ENCODE measurements at regions not wholly inside any gene's neighbourhood (a gene's known extent, or its start where the extent isn't known, plus 50 kb on each side); places are given as distances from the start of the nearest gene placed in this dataset.
"Not testable (repeated sequence)": the region's sequence is repeated elsewhere in the genome, so short reads cannot be mapped to it uniquely, and the experiment has no call there.

DNA sequence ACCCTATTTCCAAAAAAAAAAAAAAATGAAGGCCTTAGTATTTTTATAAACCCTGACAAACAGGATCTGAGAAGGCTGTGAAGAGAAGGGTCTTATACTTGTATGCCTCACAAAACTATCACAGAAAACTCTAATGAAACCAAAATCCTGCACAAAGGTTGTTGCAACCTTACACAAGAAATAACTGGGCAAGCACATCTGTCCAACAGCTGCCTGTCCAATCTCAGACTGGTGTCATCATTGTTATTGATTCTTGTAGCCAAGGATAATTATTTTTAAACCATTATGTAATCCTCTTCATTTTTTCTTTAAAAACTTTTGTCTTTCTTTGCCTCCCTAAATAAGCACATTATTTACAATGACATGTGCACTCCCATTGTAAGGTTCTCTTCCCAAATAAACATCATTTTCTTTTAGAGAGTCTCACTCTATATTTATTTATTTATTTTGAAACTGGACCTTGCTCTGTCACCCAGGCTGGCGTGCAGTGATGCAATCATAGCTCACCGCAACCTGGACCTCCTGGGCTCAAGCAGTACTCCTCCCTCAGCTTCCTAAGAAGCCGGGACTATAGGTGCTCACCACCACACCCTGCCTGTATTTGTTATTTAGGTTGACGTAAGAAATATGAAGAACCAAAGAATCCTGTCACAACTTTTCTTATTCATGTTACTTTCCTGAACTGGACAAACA, 697.1 kb downstream of the DOK5 start:
- DNase-seq = no peak

GRCh38 chr20:55166063-55166462, 690.7 kb downstream of the DOK5 start:
- DNase-seq = no peak

- DNase-seq = no peak
Observed at GRCh38 chr20:55160996-55161395, 685.6 kb downstream of the DOK5 start.

DNA sequence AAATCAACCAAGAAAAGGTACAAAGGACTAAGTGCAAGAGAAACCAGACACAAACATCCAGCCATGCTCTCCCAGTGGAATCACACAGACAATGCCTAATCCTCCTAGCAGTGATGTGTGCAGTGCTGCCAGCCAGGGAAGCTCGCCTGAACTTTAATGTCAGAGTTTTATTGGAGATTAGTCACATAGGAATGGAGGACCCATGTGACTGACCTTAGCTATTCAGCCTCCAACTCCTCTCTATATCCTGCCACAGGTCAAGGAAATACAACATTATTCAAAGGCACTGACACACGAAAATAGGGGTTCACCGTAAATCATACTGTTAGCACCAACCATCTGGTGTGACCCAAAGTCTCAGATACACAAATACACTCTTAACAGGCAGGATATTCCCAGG, 684.6 kb downstream of the DOK5 start:
- DNase-seq = no peak

DNA sequence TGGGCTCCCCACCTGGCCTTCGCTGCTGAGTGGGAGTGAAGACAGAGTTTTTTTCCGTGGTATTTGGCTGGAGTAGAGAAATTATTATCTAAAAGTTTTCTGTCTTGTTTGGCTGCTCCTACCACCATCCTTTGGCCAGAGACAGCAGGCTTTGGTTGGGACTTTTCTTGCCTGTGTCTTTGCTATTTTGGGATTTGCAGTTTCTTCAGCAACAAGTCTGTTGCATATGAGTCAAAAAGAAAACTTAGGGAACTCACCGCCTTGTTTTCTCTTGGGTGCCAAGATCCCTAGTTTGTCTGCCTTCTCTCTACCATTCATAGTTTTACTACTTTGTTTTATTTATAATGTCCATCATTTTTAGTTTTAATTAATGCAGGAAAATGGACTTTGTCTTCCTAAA, 683.8 kb downstream of the DOK5 start:
- no peak for DNase-seq

DNA sequence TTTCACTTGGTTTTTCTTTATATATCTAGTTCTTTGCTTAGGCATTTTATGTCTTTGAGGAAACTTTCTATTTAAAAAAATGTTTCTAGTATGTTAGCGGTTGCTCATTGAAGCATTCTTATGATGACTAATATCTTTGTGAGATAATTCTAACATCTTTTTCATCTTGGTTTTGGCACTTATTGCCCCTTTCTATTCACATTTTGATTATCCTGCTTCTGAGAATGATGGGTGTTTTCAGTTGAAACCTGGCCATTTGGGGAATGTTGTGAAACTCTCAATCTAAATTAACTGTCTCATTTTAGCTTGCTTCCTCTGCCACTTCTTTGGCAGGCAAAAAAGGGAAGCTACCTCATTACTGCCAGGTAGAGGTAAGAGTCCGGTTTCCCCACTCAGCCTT, 683.1 kb downstream of the DOK5 start:
- no peak for DNase-seq

DNA sequence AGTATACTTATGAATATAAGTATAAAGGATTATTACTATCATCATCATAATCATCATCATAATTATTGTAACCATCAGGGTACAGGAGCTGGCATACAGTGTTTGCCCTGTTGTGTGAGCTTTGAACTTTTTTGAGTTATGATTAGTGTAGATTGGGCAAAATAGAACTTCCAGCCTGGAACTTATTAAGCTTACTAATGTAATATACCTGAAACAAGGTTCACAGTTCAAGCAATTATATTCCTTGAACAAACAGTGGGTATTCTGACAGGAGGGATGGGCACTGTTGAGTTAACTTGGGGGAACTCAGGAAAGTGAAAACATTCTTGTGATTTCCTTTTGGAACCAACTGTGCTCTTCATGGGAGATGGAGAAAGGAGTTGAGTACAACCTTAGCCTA, 680.0 kb downstream of the DOK5 start:
- DNase-seq = no peak

DNA sequence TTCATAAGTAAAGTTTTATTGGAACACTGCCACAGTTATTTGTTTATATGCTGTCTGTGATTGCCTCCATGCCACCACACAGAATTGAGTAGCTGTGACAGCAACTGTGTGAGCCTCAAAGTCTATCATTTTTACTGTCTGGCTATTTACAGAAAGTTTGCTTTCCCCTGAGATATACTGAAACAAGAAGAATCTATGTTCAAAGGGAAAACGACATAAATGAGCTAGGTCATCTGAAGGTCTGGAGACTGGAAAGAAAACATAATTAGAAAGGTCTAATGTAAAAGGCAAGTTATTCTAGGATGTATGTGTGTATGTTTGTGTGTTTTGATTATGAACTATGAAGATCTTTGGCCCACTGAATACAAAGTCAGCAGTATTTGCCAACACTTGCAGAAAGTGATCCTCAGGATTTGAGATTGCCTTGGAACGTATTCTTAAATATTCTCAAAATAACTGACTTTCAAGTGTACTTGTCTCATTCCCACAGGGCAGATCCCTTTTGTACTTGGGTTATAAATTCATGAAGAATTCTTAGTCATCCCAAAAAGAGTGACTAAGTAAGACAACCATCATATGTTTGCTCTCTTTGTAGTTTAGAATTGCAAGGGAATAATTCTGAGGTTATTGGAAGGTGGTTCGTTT, 677.7 kb downstream of the DOK5 start:
- DNase-seq = no peak

DNA sequence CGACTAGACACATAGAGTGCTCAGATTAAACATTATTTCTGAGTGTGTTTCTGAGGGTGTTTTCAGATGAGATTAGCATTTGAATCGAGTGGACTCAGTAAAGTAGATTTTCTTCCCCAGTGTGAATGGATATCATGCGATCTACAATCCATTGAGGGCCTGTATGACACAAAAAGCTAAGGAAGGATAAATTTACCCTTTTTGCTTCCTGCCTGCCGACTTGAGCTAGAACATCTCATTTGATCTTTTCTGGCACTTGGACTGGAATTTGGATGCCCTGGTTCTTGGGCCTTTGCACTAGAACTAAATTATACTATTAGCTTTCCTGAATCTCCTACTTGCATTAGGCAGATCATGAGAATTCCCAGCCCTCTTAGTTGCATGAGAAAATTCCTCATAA, 675.8 kb downstream of the DOK5 start:
- peak in 2 of 58 donors; percentile 46 to 52 for DNase-seq

DNA sequence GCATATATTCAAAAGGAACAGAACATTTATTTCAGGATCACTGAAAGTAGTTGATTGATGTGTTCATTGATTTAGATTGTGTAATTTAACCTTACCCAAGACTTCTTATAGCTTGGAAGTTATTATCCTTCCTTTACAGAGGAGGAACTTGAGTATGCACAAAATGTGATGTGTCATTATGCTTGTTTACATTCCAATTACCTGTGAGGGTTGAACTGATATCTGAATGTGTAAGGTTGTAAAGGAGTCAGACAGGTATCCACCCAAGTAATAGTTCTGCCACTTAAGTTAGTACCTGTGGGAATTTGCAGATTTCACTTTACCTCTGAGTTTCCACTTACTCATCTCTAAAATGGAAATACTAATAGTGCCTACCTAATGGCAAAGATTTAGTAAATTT, 668.2 kb downstream of the DOK5 start:
- no peak for DNase-seq

DNA sequence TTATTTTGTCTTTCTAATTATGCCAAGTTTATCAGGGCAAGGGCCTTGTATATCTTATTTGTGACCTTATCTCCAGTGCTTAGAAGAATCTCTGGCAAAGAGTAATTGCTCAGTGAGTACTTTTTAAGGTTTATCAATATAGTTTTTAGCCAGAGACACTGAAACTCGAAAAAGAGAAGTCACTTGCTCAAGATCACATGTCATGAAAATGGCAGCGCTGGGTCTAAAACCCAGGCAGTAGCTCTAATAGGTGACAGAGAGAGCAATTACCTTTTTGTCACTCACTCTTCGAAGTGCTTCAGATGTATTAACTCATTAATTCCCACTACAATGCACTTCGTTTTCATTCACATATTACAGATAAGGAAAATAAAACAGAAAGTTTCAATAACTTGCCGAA, 667.5 kb downstream of the DOK5 start:
- DNase-seq = no peak

DNA sequence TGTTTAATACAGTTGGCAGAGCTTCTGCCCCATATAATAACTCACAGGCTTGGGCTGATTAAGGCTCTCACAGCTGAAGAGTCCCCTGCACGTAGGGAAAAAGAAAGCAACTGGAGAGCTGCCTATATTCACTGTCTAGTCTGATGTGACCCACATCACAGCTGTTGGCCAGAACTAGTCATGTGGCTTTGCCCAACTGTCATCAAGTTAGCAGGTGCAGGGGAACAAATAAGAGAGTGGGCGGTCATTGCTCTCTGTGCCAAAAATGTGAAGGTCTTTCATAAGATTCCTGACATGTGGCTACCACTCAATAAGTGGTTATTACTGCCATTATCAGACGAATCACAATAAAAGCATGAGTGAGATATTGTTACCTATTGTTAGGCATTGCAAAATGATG, 665.2 kb downstream of the DOK5 start:
- no peak for DNase-seq

DNA sequence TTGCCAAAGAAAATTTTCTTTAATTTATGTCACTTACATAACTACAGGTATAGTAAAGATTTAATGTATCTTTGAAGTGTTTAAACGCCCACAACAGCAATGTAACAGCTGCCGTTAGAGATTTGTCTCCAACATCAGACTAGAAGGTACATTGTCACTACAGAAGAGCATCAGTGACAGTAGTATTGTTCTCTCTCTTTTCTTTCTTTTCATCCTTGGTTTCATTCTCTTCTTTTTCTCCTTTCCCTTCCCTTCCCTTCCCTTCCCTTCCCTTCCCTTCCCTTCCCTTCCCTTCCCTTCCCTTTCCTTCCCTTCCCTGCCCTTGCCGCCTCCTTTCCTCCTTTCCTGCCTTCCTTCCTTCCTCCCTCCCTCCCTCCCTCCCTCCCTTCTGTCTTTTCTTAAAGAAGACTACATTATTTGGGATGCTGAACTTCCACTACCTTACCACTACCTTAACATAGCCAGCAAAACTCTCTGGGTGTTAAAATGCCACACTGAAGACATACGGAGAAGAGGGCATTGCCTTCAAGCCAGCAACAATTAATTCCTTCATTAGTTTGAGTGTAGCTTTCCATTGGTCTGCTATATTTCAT, 663.9 kb downstream of the DOK5 start:
- no peak for DNase-seq

GRCh38 chr20:55135923-55136322, 660.5 kb downstream of the DOK5 start:
- no peak for DNase-seq

- DNase-seq = no peak
Observed at GRCh38 chr20:55132523-55132922, 657.1 kb downstream of the DOK5 start.

- DNase-seq = not testable (repeated sequence)
Observed at GRCh38 chr20:55117577-55117976, 642.2 kb downstream of the DOK5 start.

- DNase-seq = no peak
Observed at GRCh38 chr20:55116598-55116997, 641.2 kb downstream of the DOK5 start.

GRCh38 chr20:55103188-55103587, 627.8 kb downstream of the DOK5 start:
- DNase-seq = no peak

DNA sequence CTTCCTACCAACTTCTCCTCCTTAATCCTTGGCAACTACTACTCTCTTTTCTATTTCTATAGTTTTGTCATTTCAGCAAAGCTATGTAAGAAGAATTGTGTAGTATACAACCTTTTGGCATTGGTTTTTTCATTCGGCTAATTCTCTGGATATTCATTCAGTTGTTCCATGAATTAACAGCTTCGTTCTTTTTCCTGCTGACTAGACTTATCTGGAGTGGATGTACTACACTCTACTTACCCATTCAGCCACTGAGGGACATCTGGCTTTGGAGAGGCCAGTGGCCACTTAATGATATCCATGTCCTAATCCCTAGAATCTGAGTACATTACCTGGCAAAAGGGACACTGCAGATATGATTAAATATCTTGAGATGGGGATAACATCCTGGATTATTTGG, 623.9 kb downstream of the DOK5 start:
- DNase-seq = no peak

- no peak for DNase-seq
Observed at GRCh38 chr20:55097621-55098020, 622.2 kb downstream of the DOK5 start.

- peak in 2 of 58 donors; percentile 0 to 6 for DNase-seq
Observed at GRCh38 chr20:55095745-55096400, 620.5 kb downstream of the DOK5 start.

- DNase-seq = no peak
Observed at GRCh38 chr20:55094353-55094861, 619.0 kb downstream of the DOK5 start.

Measured in anterior cingulate cortex (tissue), 58 donors.